MM.1S (cell line): ENCODE measurements at regions not wholly inside any gene's neighbourhood (a gene's known extent, or its start where the extent isn't known, plus 50 kb on each side); places are given as distances from the start of the nearest gene placed in this dataset.

Experiments used
- DNase-seq: peaks from one replicate; pipeline ENCODE4 v3.0.0-alpha.2; 2015
- H2AFZ ChIP-seq: fragments of 300-600 bp; sonication (generic); 2 replicates; pipeline ENCODE4 v1.6.0; 2016; ENCODE audit warnings: antibody characterized with exemption, low read length
- H3F3A ChIP-seq: fragments of 300-600 bp; sonication (generic); 2 replicates; pipeline ENCODE4 v1.6.1; 2016; ENCODE audit warnings: mild to moderate bottlenecking, antibody characterized with exemption, low read length, moderate library complexity, mixed read lengths; ENCODE audit not compliant: insufficient read depth
- H3K27ac ChIP-seq: fragments of 300-600 bp; sonication (generic); 2 replicates; pipeline ENCODE4 v1.5.1; 2016; ENCODE audit warnings: mild to moderate bottlenecking, low read length
- H3K27me3 ChIP-seq: fragments of 300-600 bp; sonication (generic); replicated peaks from 2 replicates; pipeline ENCODE4 v1.6.0; 2016; ENCODE audit warnings: low read length; ENCODE audit not compliant: insufficient read depth
- H3K36me3 ChIP-seq: fragments of 300-600 bp; sonication (generic); replicated peaks from 2 replicates; pipeline ENCODE4 v1.6.1; 2016; ENCODE audit warnings: mild to moderate bottlenecking, low read length, mixed read lengths; ENCODE audit not compliant: insufficient read depth
- H3K4me1 ChIP-seq: fragments of 300-600 bp; sonication (generic); 2 replicates; pipeline ENCODE4 v1.6.1; 2016; ENCODE audit warnings: low read length, mixed read lengths
- H3K4me2 ChIP-seq: fragments of 300-600 bp; sonication (generic); 2 replicates; pipeline ENCODE4 v1.6.0; 2016; ENCODE audit warnings: low read depth, low read length
- H3K4me3 ChIP-seq: fragments of 300-600 bp; sonication (generic); 2 replicates; pipeline ENCODE4 v1.5.1; 2016; ENCODE audit warnings: low read length, mixed read lengths
- H3K79me2 ChIP-seq: fragments of 300-600 bp; sonication (generic); 2 replicates; pipeline ENCODE4 v1.6.1; 2016; ENCODE audit warnings: mixed run types, low read length, mixed read lengths
- H3K9ac ChIP-seq: fragments of 300-600 bp; sonication (generic); 2 replicates; pipeline ENCODE4 v1.6.1; 2016; ENCODE audit warnings: low read length, mixed read lengths
- H3K9me2 ChIP-seq: fragments of 300-600 bp; sonication (generic); replicated peaks from 2 replicates; pipeline ENCODE4 v1.6.1; 2016; ENCODE audit warnings: mild to moderate bottlenecking, low read length, mixed read lengths; ENCODE audit not compliant: insufficient read depth
- H3K9me3 ChIP-seq: fragments of 300-600 bp; sonication (generic); replicated peaks from 2 replicates; pipeline ENCODE4 v1.6.1; 2016; ENCODE audit warnings: mild to moderate bottlenecking, low read length, mixed read lengths; ENCODE audit not compliant: insufficient read depth
- H4K20me1 ChIP-seq: fragments of 300-600 bp; sonication (generic); 2 replicates; pipeline ENCODE4 v1.6.1; 2016; ENCODE audit warnings: mild to moderate bottlenecking, low read length, moderate library complexity, mixed read lengths; ENCODE audit not compliant: insufficient read depth
- CTCF ChIP-seq: fragments of 300-600 bp; sonication (generic); IDR thresholded peaks from 2 replicates; pipeline ENCODE4 v1.5.1; 2016; ENCODE audit warnings: antibody characterized with exemption, low read length, mixed read lengths
- EZH2 ChIP-seq: fragments of 300-600 bp; sonication (generic); optimal IDR thresholded peaks from 2 replicates; pipeline ENCODE3; 2017; ENCODE audit warnings: low read depth, mild to moderate bottlenecking, antibody characterized with exemption, low read length, mixed read lengths
- EZH2phosphoT487 ChIP-seq: fragments of 300-600 bp; sonication (generic); IDR thresholded peaks from 2 replicates; pipeline ENCODE4 v1.6.1; 2018; ENCODE audit warnings: antibody characterized with exemption, low read length

- Histone ChIP-seq H3K9me3 (no peaks in the 10 kb centered on the region), H3K9ac (no peak overlapping the region)
- DNase-seq: no peak
These were observed 205.1 kb upstream of the TLL1 start for GRCh38 chr4:165667969-165668368.

GRCh38 chr4:165668694-165669093 lies 204.3 kb upstream of the TLL1 start:
- Histone ChIP-seq H3F3A (no peaks in the 10 kb centered on the region), H3K9me3 (no peaks in the 10 kb centered on the region), H3K27me3 (no peaks in the 10 kb centered on the region), H3K4me1 (no peaks in the 10 kb centered on the region), H3K9ac (no peak overlapping the region), H2AFZ (no peak overlapping the region), H3K9me2 (no peaks in the 10 kb centered on the region), H3K27ac (no peak overlapping the region), H3K36me3 (no peaks in the 10 kb centered on the region), H3K4me3 (no peak overlapping the region), H4K20me1 (no peaks in the 10 kb centered on the region), H3K4me2 (no peak overlapping the region), H3K79me2 (no peaks in the 10 kb centered on the region)
- DNase-seq: no peak
- TF ChIP-seq CTCF (no peak), EZH2phosphoT487 (no peak), EZH2 (no peak)

More at GRCh38 chr4:165667969-165668368, 205.1 kb upstream of the TLL1 start:
- TF ChIP-seq EZH2 (no peak), EZH2phosphoT487 (no peak), CTCF (no peak)
- Histone ChIP-seq H3K4me3 (no peak overlapping the region), H3K9me2 (no peaks in the 10 kb centered on the region), H4K20me1 (no peaks in the 10 kb centered on the region), H3K27ac (no peak overlapping the region), H2AFZ (no peak overlapping the region), H3K79me2 (no peaks in the 10 kb centered on the region), H3K4me1 (no peaks in the 10 kb centered on the region), H3F3A (no peaks in the 10 kb centered on the region), H3K4me2 (no peak overlapping the region), H3K27me3 (no peaks in the 10 kb centered on the region), H3K36me3 (no peaks in the 10 kb centered on the region)

GRCh38 chr4:165677081-165677480 lies 196.0 kb upstream of the TLL1 start:
- no peaks in the 10 kb centered on the region for H4K20me1 ChIP-seq
- DNase-seq: no peak
- H3K4me1 ChIP-seq: no peaks in the 10 kb centered on the region
- H3K27ac ChIP-seq: no peak overlapping the region
- H3K27me3 ChIP-seq: no peaks in the 10 kb centered on the region
- H3F3A ChIP-seq: no peaks in the 10 kb centered on the region
- no peak overlapping the region for H3K4me3 ChIP-seq
- no peaks in the 10 kb centered on the region for H3K9me2 ChIP-seq
- no peak overlapping the region for H2AFZ ChIP-seq
- H3K4me2 ChIP-seq: no peak overlapping the region
- no peaks in the 10 kb centered on the region for H3K9me3 ChIP-seq
- no peak for TF ChIP-seq CTCF
- TF ChIP-seq EZH2phosphoT487: no peak
- TF ChIP-seq EZH2: no peak
- H3K79me2 ChIP-seq: no peaks in the 10 kb centered on the region
- H3K9ac ChIP-seq: no peak overlapping the region
- H3K36me3 ChIP-seq: no peaks in the 10 kb centered on the region
